IPS-18a (cell line): ENCODE measurements at regions not wholly inside any gene's neighbourhood (a gene's known extent, or its start where the extent isn't known, plus 50 kb on each side); places are given as distances from the start of the nearest gene placed in this dataset.

Source experiments
- H3K27ac ChIP-seq: one replicate; pipeline ENCODE4 v1.5.1; 2013; ENCODE audit warnings: low read length
- H3K27me3 ChIP-seq: one replicate; pipeline ENCODE4 v1.6.1; 2013; ENCODE audit warnings: mild to moderate bottlenecking, low read length; ENCODE audit not compliant: control insufficient read depth, insufficient read depth
- H3K36me3 ChIP-seq: one replicate; pipeline ENCODE4 v1.6.1; 2013; ENCODE audit warnings: low read depth, low read length; ENCODE audit not compliant: control insufficient read depth
- H3K4me1 ChIP-seq: one replicate; pipeline ENCODE4 v1.6.1; 2013; ENCODE audit warnings: low read depth, low read length; ENCODE audit not compliant: control insufficient read depth
- H3K4me3 ChIP-seq: one replicate; pipeline ENCODE4 v1.5.1; 2013; ENCODE audit warnings: low read length
- H3K9ac ChIP-seq: one replicate; pipeline ENCODE4 v1.6.1; 2013; ENCODE audit warnings: mild to moderate bottlenecking, low read length, moderate library complexity
- H3K9me3 ChIP-seq: one replicate; pipeline ENCODE4 v1.6.1; 2013; ENCODE audit warnings: low read depth, low read length; ENCODE audit not compliant: control insufficient read depth

GRCh38 chr10:78434886-78435285 lies 401.2 kb downstream of the RPS24 start:
- Histone ChIP-seq H3K9ac (no peak overlapping the region), H3K36me3 (no peaks in the 10 kb centered on the region), H3K4me3 (no peak overlapping the region), H3K27ac (no peak overlapping the region), H3K9me3 (no peaks in the 10 kb centered on the region), H3K27me3 (no peaks in the 10 kb centered on the region), H3K4me1 (peaks cover 3% of the 10 kb centered on the region)

GRCh38 chr10:78435484-78436221 lies 402.0 kb downstream of the RPS24 start:
- Histone ChIP-seq H3K9ac (no peak overlapping the region), H3K27me3 (no peaks in the 10 kb centered on the region), H3K27ac (no peak overlapping the region), H3K4me1 (peaks cover 3% of the 10 kb centered on the region), H3K4me3 (no peak overlapping the region), H3K36me3 (no peaks in the 10 kb centered on the region), H3K9me3 (no peaks in the 10 kb centered on the region)

- Histone ChIP-seq H3K4me3 (no peak overlapping the region), H3K9ac (no peak overlapping the region), H3K27ac (no peak overlapping the region), H3K27me3 (no peaks in the 10 kb centered on the region), H3K9me3 (no peaks in the 10 kb centered on the region), H3K36me3 (no peaks in the 10 kb centered on the region), H3K4me1 (peaks cover 3% of the 10 kb centered on the region)
Measured at GRCh38 chr10:78436222-78436573, 402.5 kb downstream of the RPS24 start.

GRCh38 chr10:78436706-78437406 lies 403.2 kb downstream of the RPS24 start:
- H3K4me3 ChIP-seq = no peak overlapping the region
- no peak overlapping the region for H3K27ac ChIP-seq
- H3K9me3 ChIP-seq = no peaks in the 10 kb centered on the region
- H3K4me1 ChIP-seq = peaks cover 3% of the 10 kb centered on the region
- H3K27me3 ChIP-seq = no peaks in the 10 kb centered on the region
- no peaks in the 10 kb centered on the region for H3K36me3 ChIP-seq
- no peak overlapping the region for H3K9ac ChIP-seq

GRCh38 chr10:78437407-78437768 lies 403.7 kb downstream of the RPS24 start:
- H3K36me3 ChIP-seq = no peaks in the 10 kb centered on the region
- no peak overlapping the region for H3K9ac ChIP-seq
- H3K9me3 ChIP-seq = no peaks in the 10 kb centered on the region
- H3K4me3 ChIP-seq = no peak overlapping the region
- no peaks in the 10 kb centered on the region for H3K27me3 ChIP-seq
- peaks cover 3% of the 10 kb centered on the region for H3K4me1 ChIP-seq
- no peak overlapping the region for H3K27ac ChIP-seq

- H3K9me3 ChIP-seq = no peaks in the 10 kb centered on the region
- H3K27ac ChIP-seq = no peak overlapping the region
- H3K4me3 ChIP-seq = no peak overlapping the region
- H3K4me1 ChIP-seq = peaks cover 2% of the 10 kb centered on the region
- no peaks in the 10 kb centered on the region for H3K36me3 ChIP-seq
- no peaks in the 10 kb centered on the region for H3K27me3 ChIP-seq
- no peak overlapping the region for H3K9ac ChIP-seq
Measured at GRCh38 chr10:78437998-78438906, 404.6 kb downstream of the RPS24 start.

- Histone ChIP-seq H3K4me1 (no peaks in the 10 kb centered on the region), H3K4me3 (no peak overlapping the region), H3K9ac (no peak overlapping the region), H3K27ac (no peak overlapping the region), H3K27me3 (no peaks in the 10 kb centered on the region), H3K9me3 (no peaks in the 10 kb centered on the region), H3K36me3 (no peaks in the 10 kb centered on the region)
Measured at GRCh38 chr10:78438907-78439809, 405.5 kb downstream of the RPS24 start.

GRCh38 chr10:78441010-78441409 lies 407.3 kb downstream of the RPS24 start:
- Histone ChIP-seq H3K9ac (no peak overlapping the region), H3K27me3 (no peaks in the 10 kb centered on the region), H3K4me1 (no peaks in the 10 kb centered on the region)

GRCh38 chr10:78441694-78442093 lies 408.0 kb downstream of the RPS24 start:
- no peaks in the 10 kb centered on the region for H3K36me3 ChIP-seq
- H3K4me3 ChIP-seq = no peak overlapping the region
- no peaks in the 10 kb centered on the region for H3K27me3 ChIP-seq
- H3K4me1 ChIP-seq = no peaks in the 10 kb centered on the region
- H3K9me3 ChIP-seq = no peaks in the 10 kb centered on the region
- no peak overlapping the region for H3K9ac ChIP-seq
- H3K27ac ChIP-seq = no peak overlapping the region

More at GRCh38 chr10:78441010-78441409, 407.3 kb downstream of the RPS24 start:
- no peak overlapping the region for H3K27ac ChIP-seq
- no peaks in the 10 kb centered on the region for H3K9me3 ChIP-seq
- no peak overlapping the region for H3K4me3 ChIP-seq
- no peaks in the 10 kb centered on the region for H3K36me3 ChIP-seq

- H3K9me3 ChIP-seq = no peaks in the 10 kb centered on the region
- H3K4me3 ChIP-seq = no peak overlapping the region
- H3K4me1 ChIP-seq = no peaks in the 10 kb centered on the region
- no peak overlapping the region for H3K27ac ChIP-seq
- H3K27me3 ChIP-seq = no peaks in the 10 kb centered on the region
- no peak overlapping the region for H3K9ac ChIP-seq
- H3K36me3 ChIP-seq = no peaks in the 10 kb centered on the region
Measured at GRCh38 chr10:78442836-78443550, 409.3 kb downstream of the RPS24 start.
